NT2/D1 (cell line): ENCODE measurements at regions not wholly inside any gene's neighbourhood (a gene's known extent, or its start where the extent isn't known, plus 50 kb on each side); places are given as distances from the start of the nearest gene placed in this dataset.

ENCODE experiments used
- SUZ12 ChIP-seq: IDR thresholded peaks from 2 replicates; pipeline ENCODE4 v1.6.1; 2011; ENCODE audit not compliant: insufficient read length, insufficient read depth; ENCODE audit errors: extremely low read depth
- YY1 ChIP-seq: IDR thresholded peaks from 2 replicates; pipeline ENCODE4 v1.6.1; 2011; ENCODE audit not compliant: insufficient read length, insufficient read depth
- ZNF274 ChIP-seq: IDR thresholded peaks from 2 replicates; pipeline ENCODE4 v1.6.1; 2011; ENCODE audit warnings: mild to moderate bottlenecking, low read depth, low read length

DNA sequence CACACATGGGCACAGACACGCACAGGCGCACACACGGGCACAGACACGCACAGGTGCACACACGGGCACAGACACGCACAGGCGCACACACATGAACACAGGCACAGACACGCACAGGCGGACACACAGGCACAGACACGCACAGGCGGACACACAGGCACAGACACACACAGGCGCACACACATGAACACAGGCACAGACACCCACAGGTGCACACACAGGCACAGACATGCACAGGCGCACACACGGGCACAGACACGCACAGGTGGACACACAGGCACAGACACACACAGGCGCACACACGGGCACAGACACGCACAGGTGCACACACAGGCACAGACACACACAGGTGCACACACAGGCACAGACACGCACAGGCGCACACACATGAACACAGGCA, 312.8 kb upstream of the IRX1 start:
- TF ChIP-seq SUZ12: no peak
- TF ChIP-seq YY1: no peak
- TF ChIP-seq ZNF274: no peak
